HEK293T (cell line): ENCODE measurements at regions not wholly inside any gene's neighbourhood (a gene's known extent, or its start where the extent isn't known, plus 50 kb on each side); places are given as distances from the start of the nearest gene placed in this dataset.

Experiments used
- ARNT ChIP-seq: fragments of 450-650 bp; IDR thresholded peaks from 2 replicates; pipeline ENCODE4 v1.6.1; 2017; ENCODE audit warnings: mild to moderate bottlenecking
- BHLHE40 ChIP-seq: fragments of 450-650 bp; IDR thresholded peaks from 2 replicates; pipeline ENCODE4 v1.6.1; 2016; ENCODE audit warnings: mild to moderate bottlenecking, moderate library complexity, borderline replicate concordance
- CTBP1 ChIP-seq: fragments of 450-650 bp; IDR thresholded peaks from 2 replicates; pipeline ENCODE4 v1.6.1; 2016; ENCODE audit warnings: borderline replicate concordance
- ELF4 ChIP-seq: fragments of 450-650 bp; IDR thresholded peaks from 2 replicates; pipeline ENCODE4 v1.6.1; 2017; ENCODE audit warnings: antibody characterized with exemption
- FOXK2 ChIP-seq: fragments of 450-650 bp; IDR thresholded peaks from 2 replicates; pipeline ENCODE4 v1.6.1; 2016; ENCODE audit warnings: mild to moderate bottlenecking
- FOXM1 ChIP-seq: fragments of 450-650 bp; IDR thresholded peaks from 2 replicates; pipeline ENCODE4 v1.6.1; 2017; ENCODE audit warnings: mild to moderate bottlenecking, borderline replicate concordance
- HDGF ChIP-seq: fragments of 450-650 bp; IDR thresholded peaks from 2 replicates; pipeline ENCODE4 v1.6.1; 2017; ENCODE audit warnings: antibody characterized with exemption, borderline replicate concordance
- LEF1 ChIP-seq: fragments of 450-650 bp; IDR thresholded peaks from 2 replicates; pipeline ENCODE4 v1.6.1; 2017; ENCODE audit warnings: mild to moderate bottlenecking, borderline replicate concordance
- NFRKB ChIP-seq: fragments of 450-650 bp; IDR thresholded peaks from 2 replicates; pipeline ENCODE4 v1.6.1; 2016; ENCODE audit warnings: mild to moderate bottlenecking, moderate library complexity
- PKNOX1 ChIP-seq: fragments of 450-650 bp; IDR thresholded peaks from 2 replicates; pipeline ENCODE4 v1.6.1; 2016
- SP1 ChIP-seq: fragments of 450-650 bp; IDR thresholded peaks from 2 replicates; pipeline ENCODE4 v1.6.1; 2017
- TARDBP ChIP-seq: fragments of 450-650 bp; IDR thresholded peaks from 2 replicates; pipeline ENCODE4 v1.6.1; 2016
- ZNF384 ChIP-seq: fragments of 450-650 bp; IDR thresholded peaks from 2 replicates; pipeline ENCODE4 v1.6.1; 2016

GRCh38 chr3:177981576-177981975 lies 554.7 kb upstream of the KCNMB2 start:
- TF ChIP-seq BHLHE40 = no peak
- TF ChIP-seq FOXM1 = no peak
- no peak for TF ChIP-seq HDGF
- no peak for TF ChIP-seq SP1
- TF ChIP-seq ELF4 = no peak
- no peak for TF ChIP-seq ARNT
- TF ChIP-seq ZNF384 = no peak
- TF ChIP-seq CTBP1 = no peak
- no peak for TF ChIP-seq FOXK2
- TF ChIP-seq NFRKB = no peak
- no peak for TF ChIP-seq TARDBP
- no peak for TF ChIP-seq LEF1
- TF ChIP-seq PKNOX1 = no peak
